GM23248 (cell line): ENCODE measurements at regions not wholly inside any gene's neighbourhood (a gene's known extent, or its start where the extent isn't known, plus 50 kb on each side); places are given as distances from the start of the nearest gene placed in this dataset.

Experiments
- DNase-seq: peaks from one replicate; pipeline ENCODE4 v3.0.0-alpha.2; 2015
- H2AFZ ChIP-seq: fragments of 200-600 bp; sonication (generic); 2 replicates; pipeline ENCODE4 v1.6.1; 2016; ENCODE audit warnings: antibody characterized with exemption
- H3F3A ChIP-seq: fragments of 200-600 bp; sonication (generic); 2 replicates; pipeline ENCODE4 v1.6.1; 2016; ENCODE audit warnings: mild to moderate bottlenecking, antibody characterized with exemption, mixed run types; ENCODE audit not compliant: insufficient read depth
- H3K27ac ChIP-seq: fragments of 200-600 bp; sonication (generic); 2 replicates; pipeline ENCODE4 v1.5.1; 2016; ENCODE audit warnings: mild to moderate bottlenecking
- H3K27me3 ChIP-seq: fragments of 200-600 bp; sonication (generic); replicated peaks from 2 replicates; pipeline ENCODE4 v1.6.1; 2016; ENCODE audit warnings: mild to moderate bottlenecking; ENCODE audit not compliant: insufficient read depth
- H3K36me3 ChIP-seq: fragments of 200-600 bp; sonication (generic); 2 replicates; pipeline ENCODE4 v1.6.1; 2016; ENCODE audit warnings: low read depth, mild to moderate bottlenecking
- H3K4me1 ChIP-seq: fragments of 200-600 bp; sonication (generic); 2 replicates; pipeline ENCODE4 v1.6.1; 2016; ENCODE audit warnings: mild to moderate bottlenecking; ENCODE audit not compliant: insufficient read depth
- H3K4me2 ChIP-seq: fragments of 200-600 bp; sonication (generic); one replicate; pipeline ENCODE4 v1.6.1; 2016; ENCODE audit warnings: mild to moderate bottlenecking; ENCODE audit not compliant: unreplicated experiment
- H3K4me3 ChIP-seq: fragments of 200-600 bp; sonication (generic); 2 replicates; pipeline ENCODE4 v1.5.1; 2016; ENCODE audit warnings: mild to moderate bottlenecking
- H3K79me2 ChIP-seq: fragments of 200-600 bp; sonication (generic); 2 replicates; pipeline ENCODE4 v1.6.1; 2016; ENCODE audit warnings: mild to moderate bottlenecking; ENCODE audit not compliant: insufficient read depth
- H3K9ac ChIP-seq: fragments of 200-600 bp; sonication (generic); 2 replicates; pipeline ENCODE4 v1.6.1; 2016; ENCODE audit warnings: mild to moderate bottlenecking
- H3K9me2 ChIP-seq: fragments of 200-600 bp; sonication (generic); 2 replicates; pipeline ENCODE4 v1.6.1; 2016; ENCODE audit warnings: mixed run types, mild to moderate bottlenecking, moderate library complexity; ENCODE audit not compliant: insufficient read depth
- H3K9me3 ChIP-seq: fragments of 200-600 bp; sonication (generic); one replicate; pipeline ENCODE4 v1.6.1; 2017; ENCODE audit warnings: low read depth
- H4K20me1 ChIP-seq: fragments of 200-600 bp; sonication (generic); 2 replicates; pipeline ENCODE4 v1.6.0; 2016; ENCODE audit not compliant: insufficient read depth
- EZH2 ChIP-seq: fragments of 200-600 bp; sonication (generic); IDR thresholded peaks from 2 replicates; pipeline ENCODE4 v1.6.1; 2018; ENCODE audit warnings: antibody characterized with exemption, mild to moderate bottlenecking; ENCODE audit not compliant: insufficient read depth, poor library complexity, severe bottlenecking
- EZH2phosphoT487 ChIP-seq: fragments of 200-600 bp; sonication (generic); IDR thresholded peaks from 2 replicates; pipeline ENCODE4 v1.6.1; 2018; ENCODE audit warnings: antibody characterized with exemption, moderate library complexity, mild to moderate bottlenecking, low read depth; ENCODE audit not compliant: insufficient read depth
- WGBS, 2 experiments: methylation state at CpG; one replicate each; pipeline ENCODE4 v1.1.6; 2015 to 2017; ENCODE audit warnings: low lambda C conversion rate in 2 of 2, low coverage in 1 of 2; ENCODE audit errors: missing lambda C conversion rate in 2 of 2; 5-methylcytosine and 5-hydroxymethylcytosine counted together
- in situ Hi-C: fragments of 300-500 bp; cut with MboI; formaldehyde crosslinking; loops from 2 replicates; pipeline ENCODE4 v1.15.0; 2020

DNA sequence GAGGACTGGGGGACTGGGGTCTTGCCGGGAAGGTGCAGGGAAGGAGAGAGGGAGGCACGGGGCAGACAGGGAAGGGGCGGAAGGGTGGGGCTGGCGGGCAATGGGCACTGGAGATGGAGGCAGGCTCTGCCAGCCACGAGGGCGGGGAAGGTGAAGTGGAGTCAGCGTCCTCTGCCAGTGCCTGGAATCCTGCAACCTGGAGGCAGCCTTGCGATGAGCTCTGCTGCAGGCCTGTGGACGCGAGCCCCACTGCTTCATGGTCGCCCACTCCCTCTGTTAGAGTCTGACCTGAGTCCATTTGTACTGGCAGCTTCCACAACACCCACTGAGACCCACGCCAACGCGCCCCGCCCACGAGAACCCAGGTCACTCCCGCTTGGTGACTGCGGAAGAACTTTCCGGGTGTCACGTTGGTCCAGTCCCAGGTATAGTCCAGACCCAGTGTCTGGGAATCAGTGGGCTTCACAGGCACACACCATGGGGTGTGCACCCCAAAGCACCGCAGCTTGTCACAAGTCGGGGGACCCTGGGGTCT is 106.4 kb upstream of the PPP1R26 start:
- no peaks in the 10 kb centered on the region for H3K4me1 ChIP-seq
- H3K27ac ChIP-seq, result no peak overlapping the region
- H3K4me3 ChIP-seq, result no peak overlapping the region
- no peaks in the 10 kb centered on the region for H3K79me2 ChIP-seq
- TF ChIP-seq EZH2 (no peak), EZH2phosphoT487 (no peak)
- peaks cover 17% of the 10 kb centered on the region for H3K27me3 ChIP-seq
- no peak overlapping the region for H3K4me2 ChIP-seq
- H3K9ac ChIP-seq, result no peak overlapping the region
- H4K20me1 ChIP-seq, result no peaks in the 10 kb centered on the region
- 60 to 67% methylated on average over 12 to 22 of the region's 22 CpGs for WGBS, 2 experiments
- no peak for DNase-seq
- no peaks in the 10 kb centered on the region for H3F3A ChIP-seq
- no peaks in the 10 kb centered on the region for H3K9me2 ChIP-seq
- in situ Hi-C loops, result no loop called here
- no peak overlapping the region for H2AFZ ChIP-seq
- H3K9me3 ChIP-seq, result no peaks in the 10 kb centered on the region
- H3K36me3 ChIP-seq, result no peaks in the 10 kb centered on the region

DNA sequence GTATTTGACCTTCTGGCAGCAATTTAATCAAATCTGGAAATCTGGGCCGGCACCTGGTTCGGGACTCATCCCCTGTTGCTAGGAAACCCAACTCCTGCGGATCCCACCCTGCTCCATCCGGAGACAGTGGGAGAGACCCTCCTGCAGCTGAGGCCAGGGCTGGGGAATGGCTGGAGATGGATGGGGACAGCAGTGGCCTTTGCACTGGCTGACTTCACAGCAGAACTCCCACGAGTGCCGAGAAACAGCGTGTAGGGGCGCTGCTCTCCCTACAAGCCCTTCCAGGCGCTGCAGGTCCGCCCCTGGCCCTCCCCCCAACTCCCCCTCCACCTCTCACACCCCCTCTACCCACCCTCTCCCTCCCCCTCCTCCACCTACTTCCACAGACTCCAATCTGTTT is 105.8 kb upstream of the PPP1R26 start:
- Histone ChIP-seq H3K36me3 (no peaks in the 10 kb centered on the region), H4K20me1 (no peaks in the 10 kb centered on the region), H3K9me3 (no peaks in the 10 kb centered on the region), H3K79me2 (no peaks in the 10 kb centered on the region), H3K4me3 (no peak overlapping the region), H3F3A (no peaks in the 10 kb centered on the region), H3K27me3 (peaks cover 17% of the 10 kb centered on the region), H3K9me2 (no peaks in the 10 kb centered on the region), H3K4me2 (no peak overlapping the region), H3K4me1 (no peaks in the 10 kb centered on the region), H3K27ac (no peak overlapping the region), H2AFZ (no peak overlapping the region), H3K9ac (no peak overlapping the region)
- in situ Hi-C loops, result no loop called here
- TF ChIP-seq EZH2phosphoT487, result no peak
- TF ChIP-seq EZH2, result no peak
- DNase-seq, result no peak
- WGBS, 2 experiments, result 5 to 10% methylated on average over 4 to 10 of the region's 10 CpGs

DNA sequence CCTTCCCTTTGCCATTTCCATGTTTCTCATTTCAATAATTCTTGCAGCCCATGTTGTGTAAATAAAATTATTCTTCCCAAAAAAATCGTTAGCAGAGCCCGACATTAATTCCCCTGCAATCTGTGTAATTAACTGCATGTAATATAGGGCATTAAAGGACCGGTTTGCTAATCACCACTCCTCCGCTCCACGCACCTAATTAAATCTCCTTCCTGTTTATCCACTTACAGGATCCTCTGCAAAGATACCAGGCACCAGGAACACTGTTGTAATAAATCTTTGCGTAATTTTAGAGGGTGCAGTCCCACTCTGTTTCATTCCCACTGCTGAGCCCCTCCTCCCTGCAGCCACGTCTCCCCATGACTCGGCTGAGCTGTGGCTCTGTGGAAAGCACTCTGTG is 105.0 kb upstream of the PPP1R26 start:
- H3K9me2 ChIP-seq, result no peaks in the 10 kb centered on the region
- no peak overlapping the region for H3K9ac ChIP-seq
- no peak overlapping the region for H3K4me2 ChIP-seq
- H3K27me3 ChIP-seq, result peaks cover 17% of the 10 kb centered on the region
- no peaks in the 10 kb centered on the region for H3K79me2 ChIP-seq
- no peak for DNase-seq
- H3F3A ChIP-seq, result no peaks in the 10 kb centered on the region
- no peaks in the 10 kb centered on the region for H4K20me1 ChIP-seq
- WGBS, 2 experiments, result 19 to 21% methylated on average over 8 of the region's 8 CpGs
- H3K36me3 ChIP-seq, result no peaks in the 10 kb centered on the region
- H3K4me1 ChIP-seq, result no peaks in the 10 kb centered on the region
- in situ Hi-C loops, result no loop called here
- no peak for TF ChIP-seq EZH2
- H3K4me3 ChIP-seq, result no peak overlapping the region
- no peaks in the 10 kb centered on the region for H3K9me3 ChIP-seq
- H2AFZ ChIP-seq, result no peak overlapping the region
- no peak overlapping the region for H3K27ac ChIP-seq

DNA sequence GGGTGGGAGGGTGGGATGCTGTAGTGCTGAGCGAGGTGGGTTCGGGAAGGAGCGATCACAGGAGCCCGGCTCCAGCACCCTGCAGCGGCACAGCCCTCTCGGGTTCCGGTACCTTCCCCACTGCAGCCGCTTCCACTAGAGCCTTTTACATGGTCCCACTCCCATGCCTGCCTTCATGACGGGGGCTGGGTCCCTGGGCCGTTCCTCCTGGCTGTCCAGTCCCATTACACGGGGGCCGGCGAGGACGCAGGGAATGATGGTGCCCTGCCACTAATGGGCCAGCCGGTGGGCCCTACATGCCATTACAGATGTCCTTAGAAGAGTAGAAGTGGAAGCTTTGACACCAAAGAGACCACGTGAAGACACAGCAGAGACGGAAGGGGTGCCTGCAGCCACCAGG is 104.6 kb upstream of the PPP1R26 start:
- H3K4me3 ChIP-seq, result no peak overlapping the region
- TF ChIP-seq EZH2phosphoT487 (no peak), EZH2 (no peak)
- H3F3A ChIP-seq, result no peaks in the 10 kb centered on the region
- no peaks in the 10 kb centered on the region for H3K9me2 ChIP-seq
- 58 to 59% methylated on average over 9 to 17 of the region's 17 CpGs for WGBS, 2 experiments
- H3K36me3 ChIP-seq, result no peaks in the 10 kb centered on the region
- H3K4me1 ChIP-seq, result no peaks in the 10 kb centered on the region
- in situ Hi-C loops, result no loop called here
- no peak overlapping the region for H3K4me2 ChIP-seq
- no peak overlapping the region for H3K27ac ChIP-seq
- H2AFZ ChIP-seq, result no peak overlapping the region
- no peaks in the 10 kb centered on the region for H3K9me3 ChIP-seq
- H4K20me1 ChIP-seq, result no peaks in the 10 kb centered on the region
- no peaks in the 10 kb centered on the region for H3K79me2 ChIP-seq
- no peak overlapping the region for H3K9ac ChIP-seq
- peaks cover 17% of the 10 kb centered on the region for H3K27me3 ChIP-seq
- DNase-seq, result no peak
